ENCODE measurements at regions not wholly inside any gene's neighbourhood (a gene's known extent, or its start where the extent isn't known, plus 50 kb on each side); places are given as distances from the start of the nearest gene placed in this dataset.

DNA sequence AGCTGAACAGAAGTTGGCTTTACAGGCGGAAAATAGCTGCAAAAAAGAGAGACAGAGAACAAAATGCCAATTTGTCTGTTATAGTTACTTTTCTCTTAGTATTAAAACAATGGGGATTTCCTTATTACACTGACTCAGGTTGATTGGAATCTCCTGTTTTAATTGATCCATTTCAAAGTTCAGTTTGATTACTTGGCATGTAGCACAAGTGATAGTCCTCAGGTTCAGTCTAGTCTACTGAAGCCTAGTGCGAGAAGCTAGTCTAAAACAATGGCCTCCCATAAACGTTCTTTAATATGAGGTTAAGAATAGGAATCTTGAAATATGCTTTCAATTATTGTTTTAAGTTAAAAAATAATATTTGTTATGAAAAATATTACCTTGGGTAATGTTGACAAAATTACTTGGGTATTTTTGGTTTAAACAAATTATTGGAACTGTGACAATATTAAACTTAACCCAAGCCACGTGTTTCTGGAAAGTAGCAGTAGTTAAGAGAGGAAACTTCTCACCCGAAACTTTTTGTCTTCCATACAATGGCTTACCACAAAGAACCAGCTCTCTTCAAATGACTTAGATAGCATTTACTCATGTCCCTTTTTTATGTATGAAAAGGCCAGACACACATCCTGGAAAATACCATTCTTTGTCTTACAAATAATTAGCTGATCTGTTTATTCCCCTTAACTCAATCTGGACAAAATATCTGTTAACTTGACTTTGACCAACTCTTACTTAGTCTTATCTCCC lies 1326.2 kb upstream of the TMEFF2 start:
- no peaks in the 10 kb centered on the region; the same call in 1 of the 2 replicates for H3K4me1 ChIP-seq (ENCODE audit: insufficient read depth, low read length)
- no peaks in the 10 kb centered on the region for H3K9me3 ChIP-seq (ENCODE audit: insufficient read depth, low read depth, low read length)
- no peaks in the 10 kb centered on the region for H3K27me3 ChIP-seq (ENCODE audit: insufficient read depth, low read length)
- H3K36me3 ChIP-seq (ENCODE audit: insufficient read depth, low read depth, low read length), result no peaks in the 10 kb centered on the region
- no peak overlapping the region for H3K9ac ChIP-seq (ENCODE audit: low read depth, low read length)
- no peak overlapping the region for H3K27ac ChIP-seq (ENCODE audit: low read length)
- H3K4me3 ChIP-seq (ENCODE audit: low read length), result no peak overlapping the region

DNA sequence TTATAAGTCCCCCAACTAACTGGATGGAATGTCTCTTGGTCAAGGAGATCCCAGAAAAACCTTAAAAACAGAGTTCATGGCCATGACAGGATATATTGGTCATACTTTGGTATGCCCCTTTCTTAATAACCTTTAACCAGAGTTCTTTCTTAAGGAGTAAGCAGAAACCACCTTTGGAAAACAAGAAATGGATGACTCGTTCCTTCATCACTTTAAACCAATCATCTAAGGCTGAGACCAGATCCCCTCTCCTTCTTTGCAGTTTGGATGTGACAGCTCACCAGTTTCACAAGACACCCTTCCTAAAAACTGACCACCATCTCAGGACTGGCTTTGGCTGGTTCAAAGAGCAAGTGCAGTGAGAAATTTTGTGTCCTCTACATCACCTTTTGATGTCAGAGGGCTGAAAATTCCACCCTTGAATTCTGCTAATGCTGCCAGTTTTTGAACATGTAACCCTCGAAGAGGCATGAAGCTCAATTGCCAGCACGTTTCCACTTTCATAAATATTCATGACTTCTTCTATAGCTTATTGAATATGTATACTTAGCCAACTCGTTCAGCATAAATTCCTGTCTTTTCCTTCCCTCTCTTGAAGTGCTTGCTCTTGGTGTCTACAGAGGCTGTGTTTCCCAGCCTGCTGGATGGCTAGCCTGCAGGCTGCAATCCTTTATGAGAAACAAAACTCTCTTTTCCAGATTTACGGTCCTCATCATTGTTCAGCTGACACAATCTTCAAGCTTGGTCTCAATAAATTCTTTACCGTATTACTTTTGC lies 1323.5 kb upstream of the TMEFF2 start:
- Histone ChIP-seq H3K27ac (ENCODE audit: low read length) (no peak overlapping the region), H3K4me3 (ENCODE audit: low read length) (no peak overlapping the region), H3K9me3 (ENCODE audit: insufficient read depth, low read depth, low read length) (no peaks in the 10 kb centered on the region), H3K9ac (ENCODE audit: low read depth, low read length) (no peak overlapping the region), H3K27me3 (ENCODE audit: insufficient read depth, low read length) (no peaks in the 10 kb centered on the region), H3K4me1 (ENCODE audit: insufficient read depth, low read length) (no peaks in the 10 kb centered on the region; the same call in 1 of the 2 replicates), H3K36me3 (ENCODE audit: insufficient read depth, low read depth, low read length) (no peaks in the 10 kb centered on the region)

DNA sequence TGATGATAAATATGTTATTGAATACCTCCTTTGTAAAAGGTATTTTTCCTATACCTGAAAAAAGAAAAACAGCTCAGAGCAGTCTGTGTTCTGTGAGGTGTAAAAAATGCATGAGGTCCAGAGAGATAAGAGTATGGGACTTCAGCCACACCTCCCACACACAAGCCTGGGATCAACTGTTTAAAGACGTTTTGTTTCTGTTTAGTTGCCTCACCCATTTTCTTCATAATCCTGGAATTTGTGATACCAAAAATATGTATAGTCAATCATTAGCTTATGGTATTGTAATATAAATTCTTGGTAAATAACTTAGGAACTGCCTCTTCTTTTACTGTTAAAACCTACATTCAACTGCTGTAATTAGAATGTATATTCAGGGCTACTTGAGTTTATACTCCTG lies 1322.9 kb upstream of the TMEFF2 start:
- Histone ChIP-seq H3K4me1 (ENCODE audit: insufficient read depth, low read length) (no peaks in the 10 kb centered on the region; the same call in 1 of the 2 replicates), H3K9me3 (ENCODE audit: insufficient read depth, low read depth, low read length) (no peaks in the 10 kb centered on the region), H3K9ac (ENCODE audit: low read depth, low read length) (no peak overlapping the region), H3K27me3 (ENCODE audit: insufficient read depth, low read length) (no peaks in the 10 kb centered on the region), H3K36me3 (ENCODE audit: insufficient read depth, low read depth, low read length) (no peaks in the 10 kb centered on the region), H3K27ac (ENCODE audit: low read length) (no peak overlapping the region), H3K4me3 (ENCODE audit: low read length) (no peak overlapping the region)

DNA sequence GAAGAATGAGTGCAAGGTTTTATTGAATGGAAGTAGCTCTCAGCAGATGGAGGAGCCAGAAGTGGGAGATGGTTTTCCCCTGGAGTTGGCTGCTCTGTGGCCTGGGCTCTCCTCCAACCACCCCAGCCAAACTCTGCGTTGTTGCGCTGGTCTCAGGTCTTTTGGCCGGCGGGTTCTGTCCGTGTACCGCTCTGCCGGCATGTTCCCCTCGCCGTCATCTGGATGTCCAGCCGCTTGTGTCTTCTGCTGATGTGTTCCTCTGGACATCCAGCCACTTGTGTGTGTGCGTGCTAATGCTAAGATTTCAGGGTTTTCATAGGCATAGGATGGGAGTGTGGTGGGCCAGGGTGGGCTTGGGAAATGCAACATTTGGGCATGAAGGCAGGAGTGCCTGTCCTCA lies 1311.3 kb upstream of the TMEFF2 start:
- H3K4me1 ChIP-seq (ENCODE audit: insufficient read depth, low read length), result no peaks in the 10 kb centered on the region; the same call in 1 of the 2 replicates
- H3K4me3 ChIP-seq (ENCODE audit: low read length), result no peak overlapping the region
- H3K27ac ChIP-seq (ENCODE audit: low read length), result no peak overlapping the region
- H3K9ac ChIP-seq (ENCODE audit: low read depth, low read length), result no peak overlapping the region
- no peaks in the 10 kb centered on the region for H3K36me3 ChIP-seq (ENCODE audit: insufficient read depth, low read depth, low read length)
- H3K9me3 ChIP-seq (ENCODE audit: insufficient read depth, low read depth, low read length), result no peaks in the 10 kb centered on the region
- no peaks in the 10 kb centered on the region for H3K27me3 ChIP-seq (ENCODE audit: insufficient read depth, low read length)

DNA sequence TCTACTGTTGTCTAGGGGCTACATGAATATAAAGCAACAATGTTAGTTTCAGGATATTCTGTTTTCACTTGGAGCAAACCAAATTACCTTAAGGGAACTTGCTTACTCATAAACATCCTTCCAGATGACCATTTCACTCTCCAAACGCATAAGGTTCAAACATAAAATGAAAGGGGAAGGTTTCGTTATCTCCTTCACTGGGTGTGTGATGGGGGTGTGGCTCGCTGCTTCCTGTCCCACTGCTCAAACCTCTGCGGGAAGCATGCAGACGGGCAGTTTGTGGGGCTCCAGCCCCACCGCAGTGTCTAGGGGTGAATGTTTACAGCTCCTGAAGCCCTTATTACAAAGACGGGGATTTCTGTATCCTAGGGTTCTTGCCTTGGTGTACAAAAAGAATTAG lies 1310.9 kb upstream of the TMEFF2 start:
- H3K4me3 ChIP-seq (ENCODE audit: low read length), result no peak overlapping the region

DNA sequence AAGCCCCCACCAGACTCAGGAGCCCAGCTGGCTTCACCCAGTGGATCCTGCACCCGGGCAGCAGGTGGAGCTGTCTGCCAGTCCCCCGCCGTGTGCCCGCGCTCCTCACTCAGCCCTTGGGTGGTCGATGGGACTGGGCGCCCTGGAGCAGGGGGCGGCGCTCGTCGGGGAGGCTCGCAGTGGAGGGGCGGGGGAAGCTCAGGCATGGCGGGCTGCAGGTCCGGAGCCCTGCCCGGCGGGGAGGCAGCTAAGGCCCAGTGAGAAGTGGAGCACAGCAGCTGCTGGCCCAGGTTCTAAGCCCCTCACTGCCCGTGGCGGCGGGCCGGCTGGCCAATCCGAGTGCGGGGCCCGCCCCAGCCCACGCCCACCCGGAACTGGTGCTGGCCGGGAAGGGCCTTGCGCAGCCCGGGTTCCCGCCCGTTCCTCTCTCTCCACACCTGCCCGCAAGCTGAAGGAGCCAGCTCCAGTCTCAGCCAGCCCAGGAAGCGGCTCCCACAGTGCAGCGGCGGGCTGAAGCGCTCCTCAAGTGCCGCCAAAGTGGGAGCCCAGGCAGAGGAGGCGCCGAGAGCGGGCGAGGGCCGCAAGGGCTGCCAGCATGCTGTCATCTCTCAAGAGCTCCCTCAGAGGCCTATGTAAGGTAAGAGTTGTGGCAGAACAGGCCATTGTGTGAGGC lies 1307.8 kb upstream of the TMEFF2 start:
- H3K4me1 ChIP-seq (ENCODE audit: insufficient read depth, low read length), result no peaks in the 10 kb centered on the region; the same call in 1 of the 2 replicates
- H3K27ac ChIP-seq (ENCODE audit: low read length), result no peak overlapping the region
- peak overlapping the region; percentile 58 for H3K4me3 ChIP-seq (ENCODE audit: low read length)
- no peaks in the 10 kb centered on the region for H3K27me3 ChIP-seq (ENCODE audit: insufficient read depth, low read length)
- H3K9me3 ChIP-seq (ENCODE audit: insufficient read depth, low read depth, low read length), result no peaks in the 10 kb centered on the region
- H3K9ac ChIP-seq (ENCODE audit: low read depth, low read length), result peak overlapping the region; percentile 48; the same call in 1 of the 2 replicates
- no peaks in the 10 kb centered on the region for H3K36me3 ChIP-seq (ENCODE audit: insufficient read depth, low read depth, low read length)

More for the DNA sequence above, 1310.9 kb upstream of the TMEFF2 start:
- Histone ChIP-seq H3K9ac (ENCODE audit: low read depth, low read length) (no peak overlapping the region), H3K27ac (ENCODE audit: low read length) (no peak overlapping the region), H3K9me3 (ENCODE audit: insufficient read depth, low read depth, low read length) (no peaks in the 10 kb centered on the region), H3K4me1 (ENCODE audit: insufficient read depth, low read length) (no peaks in the 10 kb centered on the region; the same call in 1 of the 2 replicates), H3K27me3 (ENCODE audit: insufficient read depth, low read length) (no peaks in the 10 kb centered on the region), H3K36me3 (ENCODE audit: insufficient read depth, low read depth, low read length) (no peaks in the 10 kb centered on the region)

DNA sequence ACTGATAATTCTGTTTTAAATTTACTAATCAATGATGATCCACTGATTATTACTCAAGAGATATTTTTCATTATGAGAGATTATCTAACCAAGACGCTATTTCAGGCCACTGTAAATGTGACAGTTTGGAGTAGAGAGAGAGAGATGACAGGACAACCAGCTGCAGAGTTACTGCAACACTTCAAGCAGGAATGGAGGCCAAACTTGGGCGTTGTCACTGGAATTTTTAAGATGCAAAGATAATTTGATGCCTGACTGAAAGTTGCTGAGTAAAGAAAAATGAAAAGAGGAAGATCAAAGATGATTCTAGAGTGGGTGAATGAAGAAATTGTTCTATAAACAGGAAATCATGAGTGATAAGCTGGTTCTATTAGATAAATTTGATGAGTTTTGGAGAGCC lies 1302.1 kb upstream of the TMEFF2 start:
- no peaks in the 10 kb centered on the region for H3K4me1 ChIP-seq (ENCODE audit: insufficient read depth, low read length)
- no peaks in the 10 kb centered on the region for H3K36me3 ChIP-seq (ENCODE audit: insufficient read depth, low read depth, low read length)

DNA sequence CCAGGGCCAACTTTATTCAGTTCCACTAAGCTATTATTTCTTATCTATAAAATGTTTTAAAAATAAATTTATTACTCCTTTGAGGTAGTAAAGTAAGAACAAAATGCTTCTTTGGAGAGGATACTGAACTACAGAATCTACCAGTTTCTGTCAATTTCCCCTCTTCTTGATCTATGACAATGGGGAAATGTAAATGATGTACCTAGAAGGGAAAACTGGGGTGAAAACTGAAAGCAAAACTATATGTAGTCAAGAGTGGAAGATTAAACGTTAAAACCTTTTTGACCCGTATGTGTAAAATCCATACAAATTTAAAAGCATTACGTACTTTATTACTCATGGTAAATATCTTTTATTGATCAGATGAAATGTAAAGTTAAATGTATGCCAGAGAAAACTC lies 1287.8 kb upstream of the TMEFF2 start:
- no peaks in the 10 kb centered on the region for H3K9me3 ChIP-seq (ENCODE audit: insufficient read depth, low read depth, low read length)
- no peaks in the 10 kb centered on the region; the same call in 1 of the 2 replicates for H3K4me1 ChIP-seq (ENCODE audit: insufficient read depth, low read length)
- H3K4me3 ChIP-seq (ENCODE audit: low read length), result no peak overlapping the region
- H3K36me3 ChIP-seq (ENCODE audit: insufficient read depth, low read depth, low read length), result no peaks in the 10 kb centered on the region
- H3K27ac ChIP-seq (ENCODE audit: low read length), result no peak overlapping the region
- no peak overlapping the region for H3K9ac ChIP-seq (ENCODE audit: low read depth, low read length)
- H3K27me3 ChIP-seq (ENCODE audit: insufficient read depth, low read length), result no peaks in the 10 kb centered on the region

More for the DNA sequence above, 1302.1 kb upstream of the TMEFF2 start:
- H3K27me3 ChIP-seq (ENCODE audit: insufficient read depth, low read length), result no peaks in the 10 kb centered on the region
- H3K9me3 ChIP-seq (ENCODE audit: insufficient read depth, low read depth, low read length), result no peaks in the 10 kb centered on the region
- H3K27ac ChIP-seq (ENCODE audit: low read length), result no peak overlapping the region
- H3K4me3 ChIP-seq (ENCODE audit: low read length), result no peak overlapping the region
- H3K9ac ChIP-seq (ENCODE audit: low read depth, low read length), result no peak overlapping the region

DNA sequence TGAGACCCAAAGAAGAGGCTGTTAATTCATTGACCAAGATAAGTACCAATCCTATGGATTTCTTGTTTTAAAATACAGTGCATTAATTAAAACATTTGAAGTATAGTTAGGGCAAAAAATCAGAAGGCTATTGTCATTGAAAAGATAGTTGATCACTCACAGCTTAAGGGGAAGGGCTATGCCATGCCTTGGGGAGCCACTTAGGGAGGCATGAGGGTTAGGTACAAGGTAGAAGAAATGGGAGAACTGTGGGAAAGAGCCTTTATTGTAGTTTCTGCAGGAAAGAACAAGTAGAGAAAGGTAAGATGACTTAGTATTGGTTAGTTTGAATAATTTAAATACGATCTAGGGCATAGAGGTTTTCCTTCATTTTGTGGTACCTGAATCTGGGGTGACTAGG lies 1285.5 kb upstream of the TMEFF2 start:
- H3K4me3 ChIP-seq (ENCODE audit: low read length), result no peak overlapping the region

DNA sequence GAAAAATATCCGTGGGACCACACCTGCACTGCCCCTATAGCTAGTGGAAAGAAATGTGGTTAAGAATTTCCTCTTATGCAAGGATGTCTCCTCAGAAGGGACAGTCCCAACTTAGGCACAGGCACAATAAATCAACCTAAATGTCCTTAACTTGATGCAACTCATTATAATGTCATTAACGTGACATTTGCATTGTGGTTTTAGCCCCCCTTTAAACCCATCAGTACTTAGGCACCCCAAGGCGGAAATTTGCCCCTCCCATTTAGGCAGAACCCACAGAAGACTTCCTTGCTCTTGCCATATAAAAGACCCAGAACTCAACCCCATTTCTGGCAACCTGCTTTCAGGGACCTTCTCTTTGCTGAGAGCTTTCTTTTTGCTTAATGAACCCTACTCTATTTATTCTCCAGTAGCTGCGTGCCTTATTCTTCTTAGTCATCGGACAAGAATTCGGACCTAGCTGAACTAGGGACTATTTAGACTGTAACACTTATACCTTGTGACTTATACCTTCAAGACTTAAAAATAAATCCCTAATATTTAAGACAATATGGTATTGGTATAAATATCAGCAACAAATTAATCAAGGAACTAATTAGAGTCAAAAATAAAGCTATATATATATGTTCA lies 1281.6 kb upstream of the TMEFF2 start:
- no peaks in the 10 kb centered on the region for H3K27me3 ChIP-seq (ENCODE audit: insufficient read depth, low read length)
- H3K4me1 ChIP-seq (ENCODE audit: insufficient read depth, low read length), result no peaks in the 10 kb centered on the region; the same call in 1 of the 2 replicates
- no peaks in the 10 kb centered on the region for H3K9me3 ChIP-seq (ENCODE audit: insufficient read depth, low read depth, low read length)
- no peak overlapping the region for H3K4me3 ChIP-seq (ENCODE audit: low read length)
- H3K36me3 ChIP-seq (ENCODE audit: insufficient read depth, low read depth, low read length), result no peaks in the 10 kb centered on the region
- H3K27ac ChIP-seq (ENCODE audit: low read length), result no peak overlapping the region
- H3K9ac ChIP-seq (ENCODE audit: low read depth, low read length), result no peak overlapping the region

More for the DNA sequence above, 1285.5 kb upstream of the TMEFF2 start:
- Histone ChIP-seq H3K9me3 (ENCODE audit: insufficient read depth, low read depth, low read length) (no peaks in the 10 kb centered on the region), H3K27ac (ENCODE audit: low read length) (no peak overlapping the region), H3K36me3 (ENCODE audit: insufficient read depth, low read depth, low read length) (no peaks in the 10 kb centered on the region), H3K4me1 (ENCODE audit: insufficient read depth, low read length) (no peaks in the 10 kb centered on the region; the same call in 1 of the 2 replicates), H3K27me3 (ENCODE audit: insufficient read depth, low read length) (no peaks in the 10 kb centered on the region), H3K9ac (ENCODE audit: low read depth, low read length) (no peak overlapping the region)

DNA sequence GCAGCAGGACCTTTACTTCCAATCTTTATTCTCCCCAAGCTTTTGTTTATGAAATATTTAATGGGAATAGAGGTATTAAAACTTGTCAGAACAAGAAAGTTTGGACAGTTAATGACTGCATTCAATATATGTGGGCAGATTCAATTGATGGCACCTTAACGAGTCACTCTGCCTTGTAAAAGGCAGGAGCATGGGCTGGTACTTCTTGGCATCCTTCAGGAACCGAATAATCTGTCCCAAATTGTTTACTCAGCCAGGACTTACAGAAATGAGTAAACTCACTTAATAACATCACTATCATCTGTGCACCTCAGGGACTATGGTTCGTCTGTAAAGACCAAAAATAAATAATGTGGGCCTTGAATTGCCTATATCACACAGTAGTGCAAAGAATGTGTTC lies 1280.3 kb upstream of the TMEFF2 start:
- Histone ChIP-seq H3K9ac (ENCODE audit: low read depth, low read length) (no peak overlapping the region), H3K36me3 (ENCODE audit: insufficient read depth, low read depth, low read length) (no peaks in the 10 kb centered on the region), H3K27me3 (ENCODE audit: insufficient read depth, low read length) (no peaks in the 10 kb centered on the region), H3K27ac (ENCODE audit: low read length) (no peak overlapping the region), H3K4me1 (ENCODE audit: insufficient read depth, low read length) (no peaks in the 10 kb centered on the region; the same call in 1 of the 2 replicates), H3K4me3 (ENCODE audit: low read length) (no peak overlapping the region), H3K9me3 (ENCODE audit: insufficient read depth, low read depth, low read length) (no peaks in the 10 kb centered on the region; the same call in 1 of the 2 replicates)

All from iPS-20b (cell line).